HG02970 (cell line): ENCODE measurements at regions not wholly inside any gene's neighbourhood (a gene's known extent, or its start where the extent isn't known, plus 50 kb on each side); places are given as distances from the start of the nearest gene placed in this dataset.

Source experiments
- ATAC-seq: cut with Tn5 transposase; IDR thresholded peaks from one replicate; pipeline ENCODE4 v1.9.1; 2021; ENCODE audit warnings: mild to moderate bottlenecking, moderate library complexity, moderate number of reproducible peaks; ENCODE audit not compliant: unreplicated experiment, low FRiP score

DNA sequence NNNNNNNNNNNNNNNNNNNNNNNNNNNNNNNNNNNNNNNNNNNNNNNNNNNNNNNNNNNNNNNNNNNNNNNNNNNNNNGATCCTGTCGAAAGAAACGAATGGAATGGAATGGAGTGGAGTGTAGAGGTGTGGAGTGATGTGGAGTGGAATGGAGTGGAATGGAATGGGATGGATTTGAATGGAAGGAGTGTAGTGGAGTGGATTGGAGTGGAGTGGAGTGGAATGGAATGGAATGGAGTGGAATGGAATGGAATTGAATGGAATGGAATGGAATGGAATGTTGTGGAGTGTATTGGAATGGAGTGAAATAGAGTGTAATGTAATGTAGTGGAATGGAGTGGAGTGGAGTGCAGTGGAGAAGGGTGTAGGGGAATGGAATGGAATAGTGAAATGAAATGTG lies 1275.4 kb upstream of the TPTE start:
- peak; percentile 20 for ATAC-seq

DNA sequence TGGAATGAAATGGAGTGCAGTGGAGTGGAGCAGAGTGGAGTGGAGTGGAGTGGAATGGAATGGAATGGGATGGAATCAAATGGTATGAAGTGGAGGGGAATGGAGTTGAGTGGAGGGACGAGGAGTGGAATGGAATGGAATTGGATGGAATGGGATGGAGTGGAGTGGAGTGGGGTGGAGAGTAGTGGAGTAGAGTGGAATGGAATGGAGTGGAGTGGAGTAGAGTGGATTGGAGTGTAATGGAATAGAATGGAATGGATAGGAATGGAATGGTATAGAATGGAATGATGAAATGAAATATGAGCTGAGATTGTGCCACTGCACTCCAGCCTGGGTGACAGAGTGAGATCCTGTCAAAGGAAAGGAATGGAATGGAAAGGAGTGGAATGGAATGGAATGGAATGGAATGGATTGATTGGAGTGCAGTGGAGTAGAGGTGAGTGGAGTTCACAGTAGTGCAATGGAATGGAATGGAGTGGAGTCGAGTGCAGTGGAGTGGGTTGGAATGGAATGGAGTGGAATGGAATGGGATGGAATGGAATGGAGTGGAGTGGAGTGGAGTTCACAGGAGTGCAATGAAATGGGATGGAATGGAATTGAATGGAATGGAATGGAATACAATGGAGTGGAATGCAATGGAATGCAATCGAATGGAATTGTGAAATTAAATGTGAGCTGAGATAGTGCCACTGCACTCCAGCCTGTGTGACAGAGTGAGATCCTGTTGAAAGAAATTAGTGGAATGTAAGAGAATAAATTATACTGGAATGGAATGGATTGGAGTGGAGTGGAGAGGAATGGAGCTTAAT lies 1274.7 kb upstream of the TPTE start:
- ATAC-seq: peak; percentile 41

DNA sequence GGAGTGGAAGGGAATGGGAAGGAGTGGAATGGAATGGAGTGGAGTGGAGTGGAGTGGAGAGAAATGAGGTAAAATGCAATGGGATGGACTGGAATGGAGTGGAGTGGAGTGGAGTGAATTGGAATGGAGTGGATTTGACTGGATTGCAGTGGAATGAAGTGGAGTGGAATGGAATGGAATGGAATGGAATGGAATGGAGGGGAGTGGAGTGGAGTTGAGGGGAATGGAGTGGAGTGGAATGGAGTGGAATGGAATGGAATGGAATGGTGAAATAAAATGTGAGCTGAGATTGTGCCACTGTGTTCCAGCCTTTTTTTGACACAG lies 1274.1 kb upstream of the TPTE start:
- ATAC-seq: peak; percentile 30

DNA sequence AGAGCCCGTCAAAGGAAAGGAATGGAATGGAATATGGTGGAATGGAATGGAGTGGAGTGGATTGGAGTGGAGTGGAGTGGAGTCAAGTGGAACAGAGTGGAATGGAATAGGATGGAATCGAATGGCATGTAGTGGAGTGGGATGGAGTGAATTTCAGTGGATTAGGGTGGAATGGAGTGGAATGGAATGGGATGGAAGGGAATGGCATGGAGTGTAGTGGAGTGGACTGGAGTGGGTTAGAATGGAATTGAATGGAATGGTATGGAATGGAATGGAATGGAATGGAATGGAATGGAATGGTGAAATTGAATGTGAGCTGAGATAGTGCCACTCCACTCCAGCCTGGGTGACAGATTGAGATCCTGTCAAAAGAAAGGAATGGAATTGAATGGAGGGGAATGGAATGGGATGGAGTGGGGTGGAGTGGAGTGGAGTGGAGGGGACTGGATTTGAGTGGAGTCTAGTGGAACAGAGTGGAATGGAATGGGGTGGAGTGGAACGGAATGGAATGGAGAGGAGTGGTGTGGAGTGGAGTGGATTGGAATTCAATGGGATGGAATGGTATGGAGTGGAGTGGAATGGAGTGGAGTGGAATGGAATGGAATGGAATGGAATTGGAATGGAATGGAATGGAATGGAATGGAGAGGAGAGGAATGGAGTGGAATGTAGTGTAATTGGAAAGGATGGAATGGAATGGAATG lies 1273.6 kb upstream of the TPTE start:
- ATAC-seq: peak; percentile 34
